ENCODE measurements at regions not wholly inside any gene's neighbourhood (a gene's known extent, or its start where the extent isn't known, plus 50 kb on each side); places are given as distances from the start of the nearest gene placed in this dataset.
"Not testable (repeated sequence)": the region's sequence is repeated elsewhere in the genome, so short reads cannot be mapped to it uniquely, and the experiment has no call there.

GRCh38 chr1:91606546-91607078 is 106.0 kb downstream of the CDC7 start:
- H3K27ac ChIP-seq: no peak overlapping the region
- no peaks in the 10 kb centered on the region for H3K27me3 ChIP-seq
- H3K4me1 ChIP-seq: peaks cover 12% of the 10 kb centered on the region
- H3K9me3 ChIP-seq: no peaks in the 10 kb centered on the region
- DNase-seq (ENCODE audit: low spot score in 2 of 2): no peak
- WGBS: 84% methylated on average over 7 of the region's 7 CpGs
- no peaks in the 10 kb centered on the region for H3K36me3 ChIP-seq
- H3K4me3 ChIP-seq: no peak overlapping the region
- no peak for TF ChIP-seq POLR2AphosphoS5 (IDR thresholded peaks at IDR 0.05)
- TF ChIP-seq POLR2A (IDR thresholded peaks at IDR 0.05): no peak
- no peak for TF ChIP-seq CTCF (IDR thresholded peaks at IDR 0.05)
- no peak for TF ChIP-seq EP300 (IDR thresholded peaks at IDR 0.05)

GRCh38 chr1:91607686-91608085 is 107.0 kb downstream of the CDC7 start:
- DNase-seq (ENCODE audit: low spot score in 2 of 2); H3K27me3 ChIP-seq; H3K4me3 ChIP-seq; H3K36me3 ChIP-seq; H3K27ac ChIP-seq; H3K9me3 ChIP-seq: not testable (repeated sequence)
- WGBS: 67% methylated on average over 3 of the region's 3 CpGs
- peaks cover 15% of the 10 kb centered on the region for H3K4me1 ChIP-seq

- H3K27ac ChIP-seq: no peak overlapping the region
- no peaks in the 10 kb centered on the region for H3K27me3 ChIP-seq
- 91% methylated on average over 5 of the region's 5 CpGs for WGBS
- no peaks in the 10 kb centered on the region for H3K36me3 ChIP-seq
- H3K4me3 ChIP-seq: no peak overlapping the region
- DNase-seq (ENCODE audit: low spot score in 2 of 2): no peak
- peaks cover 15% of the 10 kb centered on the region for H3K4me1 ChIP-seq
- no peaks in the 10 kb centered on the region for H3K9me3 ChIP-seq
- no peak for TF ChIP-seq EP300 (IDR thresholded peaks at IDR 0.05)
- TF ChIP-seq POLR2AphosphoS5 (IDR thresholded peaks at IDR 0.05): no peak
- no peak for TF ChIP-seq POLR2A (IDR thresholded peaks at IDR 0.05)
- no peak for TF ChIP-seq CTCF (IDR thresholded peaks at IDR 0.05)
Observed at GRCh38 chr1:91608876-91609275, 108.2 kb downstream of the CDC7 start.

- H3K27ac ChIP-seq: peak overlapping the region; percentile 38
- H3K36me3 ChIP-seq: no peaks in the 10 kb centered on the region
- TF ChIP-seq POLR2A (IDR thresholded peaks at IDR 0.05) (no peak), CTCF (IDR thresholded peaks at IDR 0.05) (no peak), POLR2AphosphoS5 (IDR thresholded peaks at IDR 0.05) (no peak), EP300 (IDR thresholded peaks at IDR 0.05) (no peak)
- H3K27me3 ChIP-seq: no peaks in the 10 kb centered on the region
- no peaks in the 10 kb centered on the region for H3K9me3 ChIP-seq
- DNase-seq (ENCODE audit: low spot score in 2 of 2): no peak
- peaks cover 15% of the 10 kb centered on the region for H3K4me1 ChIP-seq
- 84% methylated on average over 4 of the region's 5 CpGs for WGBS
- no peak overlapping the region for H3K4me3 ChIP-seq
Observed at GRCh38 chr1:91609551-91609950, 108.9 kb downstream of the CDC7 start.

- 75% methylated on average over 2 of the region's 2 CpGs for WGBS
- TF ChIP-seq CTCF (IDR thresholded peaks at IDR 0.05) (no peak), EP300 (IDR thresholded peaks at IDR 0.05) (no peak), POLR2A (IDR thresholded peaks at IDR 0.05) (no peak), POLR2AphosphoS5 (IDR thresholded peaks at IDR 0.05) (no peak)
- no peak overlapping the region for H3K4me3 ChIP-seq
- H3K36me3 ChIP-seq: no peaks in the 10 kb centered on the region
- H3K27me3 ChIP-seq: no peaks in the 10 kb centered on the region
- peak overlapping the region; percentile 38 for H3K27ac ChIP-seq
- no peak for DNase-seq (ENCODE audit: low spot score in 2 of 2)
- H3K9me3 ChIP-seq: no peaks in the 10 kb centered on the region
- H3K4me1 ChIP-seq: peaks cover 15% of the 10 kb centered on the region
Observed at GRCh38 chr1:91610102-91610501, 109.5 kb downstream of the CDC7 start.

- no peak for DNase-seq (ENCODE audit: low spot score in 2 of 2)
- WGBS: 65% methylated on average over 6 of the region's 6 CpGs
- no peak overlapping the region for H3K4me3 ChIP-seq
- TF ChIP-seq EP300 (IDR thresholded peaks at IDR 0.05) (no peak), CTCF (IDR thresholded peaks at IDR 0.05) (no peak), POLR2AphosphoS5 (IDR thresholded peaks at IDR 0.05) (no peak), POLR2A (IDR thresholded peaks at IDR 0.05) (no peak)
- H3K9me3 ChIP-seq: no peaks in the 10 kb centered on the region
- H3K27me3 ChIP-seq: no peaks in the 10 kb centered on the region
- H3K4me1 ChIP-seq: peaks cover 15% of the 10 kb centered on the region
- H3K27ac ChIP-seq: no peak overlapping the region
- no peaks in the 10 kb centered on the region for H3K36me3 ChIP-seq
Observed at GRCh38 chr1:91610789-91611188, 110.1 kb downstream of the CDC7 start.

Data from suprapubic skin (tissue), 4 donors.